SK-N-SH (cell line): ENCODE measurements at regions not wholly inside any gene's neighbourhood (a gene's known extent, or its start where the extent isn't known, plus 50 kb on each side); places are given as distances from the start of the nearest gene placed in this dataset.

Experiments used
- CTCF ChIA-PET: fragments of 300-600, 350-600 bp; formaldehyde crosslinking; extraction: SDS; loops from one replicate; lab custom pipeline; 2021; lab: Yijun Ruan, JAX
- POLR2A ChIA-PET: fragments of 350-600 bp; sonication (Branson Sonifier 250); formaldehyde crosslinking; extraction: SDS; loops from one replicate; lab custom pipeline; 2020; ENCODE audit warnings: antibody characterized with exemption, inconsistent platforms; lab: Yijun Ruan, JAX
- DNase-seq: peaks from one replicate; pipeline ENCODE4 v3.0.0; 2012
- H2AFZ ChIP-seq: fragments of 200-600 bp; sonication (generic); 2 replicates; pipeline ENCODE4 v1.8.1; 2016; ENCODE audit warnings: antibody characterized with exemption, mild to moderate bottlenecking, low read depth
- H3F3A ChIP-seq: fragments of 200-600 bp; sonication (generic); replicated peaks from 2 replicates; pipeline ENCODE3; 2016; ENCODE audit warnings: antibody characterized with exemption, mild to moderate bottlenecking; ENCODE audit not compliant: insufficient read depth
- H3K27ac ChIP-seq, 2 experiments: fragments of 200-500 bp in 1 of 2; fragments of 200-600 bp in 1 of 2; sonication (Bioruptor generic) in 1 of 2; sonication (generic), shearing (Covaris generic) in 1 of 2; 2 replicates each; pipeline versions ENCODE4 v1.5.1 to v1.6.1; 2014 to 2016; ENCODE audit warnings: low read depth in 2 of 2, inconsistent platforms in 1 of 2, low read length in 1 of 2, mild to moderate bottlenecking in 1 of 2, mixed read lengths in 1 of 2
- H3K27me3 ChIP-seq: fragments of 200-600 bp; sonication (generic), shearing (Covaris generic); 2 replicates; pipeline ENCODE4 v1.6.1; 2016; ENCODE audit warnings: mixed run types; ENCODE audit not compliant: insufficient read depth
- H3K36me3 ChIP-seq, 2 experiments: fragments of 200-500 bp in 1 of 2; fragments of 200-600 bp in 1 of 2; sonication (Bioruptor generic) in 1 of 2; sonication (generic) in 1 of 2; replicated peaks in 1 of 2; 2 replicates each; pipeline versions ENCODE3 to v1.5.1; 2014 to 2016; ENCODE audit warnings: low read length in 1 of 2, mild to moderate bottlenecking in 1 of 2; ENCODE audit not compliant: insufficient read depth in 2 of 2, control insufficient read depth in 1 of 2
- H3K4me1 ChIP-seq, 2 experiments: fragments of 200-500 bp in 1 of 2; fragments of 200-600 bp in 1 of 2; sonication (Bioruptor generic) in 1 of 2; sonication (generic), shearing (Covaris generic) in 1 of 2; 2 replicates each; pipeline versions ENCODE4 v1.5.1 to v1.6.1; 2014 to 2016; ENCODE audit warnings: low read depth in 1 of 2, low read length in 1 of 2, mixed run types in 1 of 2; ENCODE audit not compliant: insufficient read depth in 2 of 2, control insufficient read depth in 1 of 2
- H3K4me2 ChIP-seq: fragments of 200-600 bp; sonication (generic), shearing (Covaris generic); 2 replicates; pipeline ENCODE4 v1.6.1; 2017; ENCODE audit warnings: mixed run types
- H3K4me3 ChIP-seq, 2 experiments: fragments of 200-500 bp in 1 of 2; fragments of 200-600 bp in 1 of 2; sonication (Bioruptor generic) in 1 of 2; sonication (generic), shearing (Covaris generic) in 1 of 2; 2 replicates each; pipeline versions ENCODE4 v1.5.1 to v1.8.1; 2014 to 2016; ENCODE audit warnings: low read depth in 2 of 2, inconsistent platforms in 1 of 2, low read length in 1 of 2, mild to moderate bottlenecking in 1 of 2, mixed read lengths in 1 of 2, moderate library complexity in 1 of 2
- H3K79me2 ChIP-seq: fragments of 200-600 bp; sonication (generic); 2 replicates; pipeline ENCODE4 v1.8.1; 2017; ENCODE audit warnings: mild to moderate bottlenecking; ENCODE audit not compliant: insufficient read depth
- H3K9ac ChIP-seq: fragments of 200-600 bp; sonication (generic); 2 replicates; pipeline ENCODE4 v1.6.1; 2017; ENCODE audit warnings: mixed run types
- H3K9me2 ChIP-seq: fragments of 200-600 bp; sonication (generic); 2 replicates; pipeline ENCODE4 v1.6.1; 2017; ENCODE audit warnings: mixed run types
- H3K9me3 ChIP-seq: fragments of 200-600 bp; sonication (generic); 2 replicates; pipeline ENCODE4 v1.6.1; 2017; ENCODE audit warnings: mixed run types, mild to moderate bottlenecking, moderate library complexity
- H4K20me1 ChIP-seq: fragments of 200-600 bp; sonication (generic); 2 replicates; pipeline ENCODE4 v1.6.1; 2017; ENCODE audit warnings: mild to moderate bottlenecking, mixed run types; ENCODE audit not compliant: insufficient read depth
- CHD2 ChIP-seq: fragments of 150-350 bp; IDR thresholded peaks from 2 replicates; pipeline ENCODE4 v1.6.1; 2018; ENCODE audit warnings: low read length; ENCODE audit not compliant: partially characterized antibody
- ELF1 ChIP-seq: IDR thresholded peaks from 2 replicates; pipeline ENCODE4 v1.4.0; 2012
- EP300 ChIP-seq, 2 experiments: IDR thresholded peaks; 2 replicates each; pipeline versions ENCODE4 v1.4.0 to v1.6.1; 2012; ENCODE audit warnings: borderline replicate concordance in 1 of 2, low read depth in 1 of 2, low read length in 1 of 2
- FOXJ3 ChIP-seq: sonication (generic); formaldehyde crosslinking; IDR thresholded peaks from 2 replicates; pipeline ENCODE4 v1.5.1; 2020; ENCODE audit warnings: mild to moderate bottlenecking, missing genetic modification reagents
- GATA2 ChIP-seq: sonication (generic); formaldehyde crosslinking; IDR thresholded peaks from 2 replicates; pipeline ENCODE4 v1.5.0; 2020; ENCODE audit warnings: mild to moderate bottlenecking, missing genetic modification reagents
- JUND ChIP-seq: IDR thresholded peaks from 2 replicates; pipeline ENCODE4 v1.4.0; 2012
- MXI1 ChIP-seq: IDR thresholded peaks from 2 replicates; pipeline ENCODE4 v1.6.1; 2012; ENCODE audit warnings: mild to moderate bottlenecking, low read depth, low read length, improper control_type of control experiment
- NFIC ChIP-seq: IDR thresholded peaks from 2 replicates; pipeline ENCODE4 v1.4.0; 2012; ENCODE audit warnings: borderline replicate concordance
- NRF1 ChIP-seq: IDR thresholded peaks from 2 replicates; pipeline ENCODE4 v1.6.1; 2012; ENCODE audit warnings: low read depth, mild to moderate bottlenecking, low read length
- RAD21 ChIP-seq: IDR thresholded peaks from 2 replicates; pipeline ENCODE4 v1.6.1; 2012; ENCODE audit warnings: mild to moderate bottlenecking, low read length
- RCOR1 ChIP-seq: fragments of 150-350 bp; IDR thresholded peaks from 2 replicates; pipeline ENCODE4 v1.6.1; 2017; ENCODE audit warnings: antibody characterized with exemption, low read length
- RFX5 ChIP-seq: IDR thresholded peaks from 2 replicates; pipeline ENCODE4 v1.6.1; 2012; ENCODE audit warnings: mild to moderate bottlenecking, improper control_type of control experiment, low read length
- SMC3 ChIP-seq: IDR thresholded peaks from 2 replicates; pipeline ENCODE4 v1.6.1; 2012; ENCODE audit warnings: low read depth, low read length, improper control_type of control experiment
- TEAD4 ChIP-seq: IDR thresholded peaks from 2 replicates; pipeline ENCODE4 v1.4.0; 2012; ENCODE audit warnings: mild to moderate bottlenecking, borderline replicate concordance; ENCODE audit not compliant: insufficient read depth
- YY1 ChIP-seq: IDR thresholded peaks from 2 replicates; pipeline ENCODE4 v1.4.0; 2012; ENCODE audit warnings: low read depth, mild to moderate bottlenecking
- WGBS: methylation state at CpG from one replicate; pipeline ENCODE4 v1.1.6; 2017; ENCODE audit warnings: low lambda C conversion rate; 5-methylcytosine and 5-hydroxymethylcytosine counted together
- TF ChIP-seq, protein P1 (sequence below): fragments of 200-600 bp; sonication (generic); IDR thresholded peaks from 2 replicates; pipeline ENCODE4 v1.6.1; 2017; ENCODE audit warnings: antibody characterized with exemption, mild to moderate bottlenecking, moderate library complexity
- TF ChIP-seq, protein P2 (sequence below): IDR thresholded peaks from 2 replicates; pipeline ENCODE4 v1.4.0; 2012; ENCODE audit warnings: low read depth, borderline replicate concordance
- TF ChIP-seq, protein P3 (sequence below): IDR thresholded peaks from 2 replicates; pipeline ENCODE4; 2012

DNA sequence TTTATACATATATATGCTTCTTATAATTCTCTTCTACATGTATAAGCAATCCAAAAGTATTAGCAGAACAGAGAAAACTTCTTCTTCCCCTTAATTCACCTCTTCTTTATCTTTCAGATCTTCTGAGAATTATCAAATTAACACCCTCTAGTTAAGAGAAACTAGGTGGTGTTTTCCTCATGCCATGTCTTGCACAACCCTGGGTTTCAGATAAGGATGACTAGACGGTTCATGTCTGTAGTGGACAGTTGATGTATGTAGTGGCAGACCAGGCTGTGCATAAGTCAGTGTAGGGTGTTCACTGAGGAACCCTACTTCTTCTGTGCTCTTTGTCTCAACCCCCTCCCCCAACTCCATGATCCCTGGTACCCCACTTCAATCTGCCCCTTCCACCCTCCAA lies 187.3 kb downstream of the SAMD5 start:
- no peaks in the 10 kb centered on the region for H3K36me3 ChIP-seq
- no peak overlapping the region for H3K9ac ChIP-seq
- CTCF ChIA-PET, result no interaction called here
- H3K9me2 ChIP-seq, result no peaks in the 10 kb centered on the region
- no peaks in the 10 kb centered on the region for H3F3A ChIP-seq
- no peaks in the 10 kb centered on the region for H3K79me2 ChIP-seq
- no peak overlapping the region for H2AFZ ChIP-seq
- H3K27me3 ChIP-seq, result no peaks in the 10 kb centered on the region
- H3K4me2 ChIP-seq, result no peak overlapping the region
- TF ChIP-seq RCOR1, result no peak
- no peak for TF ChIP-seq TEAD4
- TF ChIP-seq FOXJ3 (CRISPR knock-in tag), result no peak
- TF ChIP-seq, all 33 proteins: peak for 0
- Histone ChIP-seq H3K4me1 (peaks cover 0 to 12% of the 10 kb centered on the region in 2 experiments; a peak in 1 of 4 replicates), H4K20me1 (no peaks in the 10 kb centered on the region), H3K27ac (no peak overlapping the region), H3K4me3 (no peak overlapping the region), H3K9me3 (no peaks in the 10 kb centered on the region)
- 0% methylated on average over 1 of the region's 1 CpG for WGBS
- POLR2A ChIA-PET, result no interaction called here
- DNase-seq, result no peak

DNA sequence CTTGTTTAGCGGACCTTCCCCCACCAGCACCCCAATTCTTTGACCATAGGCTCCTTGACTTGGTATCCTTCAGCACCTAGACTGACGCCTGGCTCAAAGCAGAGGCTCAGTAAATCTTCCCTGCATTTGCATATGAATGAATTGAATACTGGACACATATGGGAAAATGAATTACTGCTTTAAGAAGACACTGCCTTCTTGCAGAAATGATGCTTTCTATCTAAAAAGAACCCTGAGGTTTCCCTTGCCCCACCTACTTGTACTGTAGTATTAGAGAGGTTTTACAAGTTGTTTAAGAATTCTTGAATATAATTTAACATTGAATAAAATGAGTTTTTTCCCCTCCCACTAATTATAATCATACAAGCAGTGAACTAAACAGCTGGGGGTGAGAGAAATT lies 190.7 kb downstream of the SAMD5 start:
- peaks cover 0 to 12% of the 10 kb centered on the region in 2 experiments; a peak in 1 of 4 replicates for H3K4me1 ChIP-seq
- H3K27me3 ChIP-seq, result no peaks in the 10 kb centered on the region
- H3K4me2 ChIP-seq, result no peak overlapping the region
- H3F3A ChIP-seq, result no peaks in the 10 kb centered on the region
- 6% methylated on average over 2 of the region's 2 CpGs for WGBS
- ChIA-PET CTCF (no interaction called here), POLR2A (no interaction called here)
- no peak overlapping the region for H2AFZ ChIP-seq
- no peaks in the 10 kb centered on the region for H3K36me3 ChIP-seq
- DNase-seq, result no peak
- TF ChIP-seq, protein P1, sequence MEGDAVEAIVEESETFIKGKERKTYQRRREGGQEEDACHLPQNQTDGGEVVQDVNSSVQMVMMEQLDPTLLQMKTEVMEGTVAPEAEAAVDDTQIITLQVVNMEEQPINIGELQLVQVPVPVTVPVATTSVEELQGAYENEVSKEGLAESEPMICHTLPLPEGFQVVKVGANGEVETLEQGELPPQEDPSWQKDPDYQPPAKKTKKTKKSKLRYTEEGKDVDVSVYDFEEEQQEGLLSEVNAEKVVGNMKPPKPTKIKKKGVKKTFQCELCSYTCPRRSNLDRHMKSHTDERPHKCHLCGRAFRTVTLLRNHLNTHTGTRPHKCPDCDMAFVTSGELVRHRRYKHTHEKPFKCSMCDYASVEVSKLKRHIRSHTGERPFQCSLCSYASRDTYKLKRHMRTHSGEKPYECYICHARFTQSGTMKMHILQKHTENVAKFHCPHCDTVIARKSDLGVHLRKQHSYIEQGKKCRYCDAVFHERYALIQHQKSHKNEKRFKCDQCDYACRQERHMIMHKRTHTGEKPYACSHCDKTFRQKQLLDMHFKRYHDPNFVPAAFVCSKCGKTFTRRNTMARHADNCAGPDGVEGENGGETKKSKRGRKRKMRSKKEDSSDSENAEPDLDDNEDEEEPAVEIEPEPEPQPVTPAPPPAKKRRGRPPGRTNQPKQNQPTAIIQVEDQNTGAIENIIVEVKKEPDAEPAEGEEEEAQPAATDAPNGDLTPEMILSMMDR, result no peak
- TF ChIP-seq YY1 (no peak), GATA2 (CRISPR knock-in tag) (no peak), RCOR1 (no peak), NRF1 (no peak), EP300 (IDR thresholded peaks at IDR 0.05; ENCODE audit: borderline replicate concordance in 1 of 2, low read depth in 1 of 2, low read length in 1 of 2) (no peak), CHD2 (no peak), ELF1 (no peak)
- no peaks in the 10 kb centered on the region for H4K20me1 ChIP-seq
- no peak overlapping the region for H3K9ac ChIP-seq
- H3K9me3 ChIP-seq, result no peaks in the 10 kb centered on the region
- no peak overlapping the region for H3K4me3 ChIP-seq
- no peak overlapping the region for H3K27ac ChIP-seq
- no peaks in the 10 kb centered on the region for H3K79me2 ChIP-seq
- no peaks in the 10 kb centered on the region for H3K9me2 ChIP-seq

DNA sequence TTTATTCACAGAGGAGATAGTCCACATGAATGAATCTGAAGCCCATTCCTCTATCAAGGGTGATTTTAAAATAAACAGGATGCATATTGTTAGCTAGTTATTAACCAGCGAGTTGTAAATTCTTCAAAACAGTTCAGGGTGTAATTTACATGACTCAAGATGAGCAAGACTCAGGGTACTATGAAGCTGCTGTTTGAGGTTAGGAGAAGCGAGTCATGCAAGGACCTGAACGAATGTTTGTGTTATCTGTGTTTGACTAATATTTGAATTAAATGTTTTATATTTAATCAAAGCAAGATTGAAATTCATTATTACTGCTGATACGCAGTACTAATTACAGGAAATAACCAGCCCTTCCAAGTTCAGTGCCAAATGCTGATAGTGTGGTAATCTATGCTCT lies 191.1 kb downstream of the SAMD5 start:
- 5% methylated on average over 4 of the region's 4 CpGs for WGBS
- H3F3A ChIP-seq, result no peaks in the 10 kb centered on the region
- no peak overlapping the region for H3K27ac ChIP-seq
- H3K4me1 ChIP-seq, result peaks cover 0 to 12% of the 10 kb centered on the region in 2 experiments; a peak in 1 of 4 replicates
- no peak for DNase-seq
- no peaks in the 10 kb centered on the region for H3K27me3 ChIP-seq
- H4K20me1 ChIP-seq, result no peaks in the 10 kb centered on the region
- POLR2A ChIA-PET, result no interaction called here
- no peak overlapping the region for H3K4me3 ChIP-seq
- H3K9me3 ChIP-seq, result no peaks in the 10 kb centered on the region
- no peak overlapping the region for H2AFZ ChIP-seq
- no peaks in the 10 kb centered on the region for H3K36me3 ChIP-seq
- H3K4me2 ChIP-seq, result no peak overlapping the region
- H3K9ac ChIP-seq, result no peak overlapping the region
- CTCF ChIA-PET, result no interaction called here
- H3K79me2 ChIP-seq, result no peaks in the 10 kb centered on the region
- H3K9me2 ChIP-seq, result no peaks in the 10 kb centered on the region
- no peak for TF ChIP-seq EP300 (IDR thresholded peaks at IDR 0.05; ENCODE audit: borderline replicate concordance in 1 of 2, low read depth in 1 of 2, low read length in 1 of 2)
- no peak for TF ChIP-seq JUND
- no peak for TF ChIP-seq RCOR1
- TF ChIP-seq RAD21, result no peak
- no peak for TF ChIP-seq MXI1
- no peak for TF ChIP-seq GATA2 (CRISPR knock-in tag)
- TF ChIP-seq, protein P2, sequence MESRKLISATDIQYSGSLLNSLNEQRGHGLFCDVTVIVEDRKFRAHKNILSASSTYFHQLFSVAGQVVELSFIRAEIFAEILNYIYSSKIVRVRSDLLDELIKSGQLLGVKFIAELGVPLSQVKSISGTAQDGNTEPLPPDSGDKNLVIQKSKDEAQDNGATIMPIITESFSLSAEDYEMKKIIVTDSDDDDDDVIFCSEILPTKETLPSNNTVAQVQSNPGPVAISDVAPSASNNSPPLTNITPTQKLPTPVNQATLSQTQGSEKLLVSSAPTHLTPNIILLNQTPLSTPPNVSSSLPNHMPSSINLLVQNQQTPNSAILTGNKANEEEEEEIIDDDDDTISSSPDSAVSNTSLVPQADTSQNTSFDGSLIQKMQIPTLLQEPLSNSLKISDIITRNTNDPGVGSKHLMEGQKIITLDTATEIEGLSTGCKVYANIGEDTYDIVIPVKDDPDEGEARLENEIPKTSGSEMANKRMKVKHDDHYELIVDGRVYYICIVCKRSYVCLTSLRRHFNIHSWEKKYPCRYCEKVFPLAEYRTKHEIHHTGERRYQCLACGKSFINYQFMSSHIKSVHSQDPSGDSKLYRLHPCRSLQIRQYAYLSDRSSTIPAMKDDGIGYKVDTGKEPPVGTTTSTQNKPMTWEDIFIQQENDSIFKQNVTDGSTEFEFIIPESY, result no peak
- TF ChIP-seq, protein P3, sequence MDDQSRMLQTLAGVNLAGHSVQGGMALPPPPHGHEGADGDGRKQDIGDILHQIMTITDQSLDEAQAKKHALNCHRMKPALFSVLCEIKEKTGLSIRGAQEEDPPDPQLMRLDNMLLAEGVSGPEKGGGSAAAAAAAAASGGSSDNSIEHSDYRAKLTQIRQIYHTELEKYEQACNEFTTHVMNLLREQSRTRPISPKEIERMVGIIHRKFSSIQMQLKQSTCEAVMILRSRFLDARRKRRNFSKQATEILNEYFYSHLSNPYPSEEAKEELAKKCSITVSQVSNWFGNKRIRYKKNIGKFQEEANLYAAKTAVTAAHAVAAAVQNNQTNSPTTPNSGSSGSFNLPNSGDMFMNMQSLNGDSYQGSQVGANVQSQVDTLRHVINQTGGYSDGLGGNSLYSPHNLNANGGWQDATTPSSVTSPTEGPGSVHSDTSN, result no peak
- no peak for TF ChIP-seq RFX5
- no peak for TF ChIP-seq ELF1
- TF ChIP-seq TEAD4, result no peak
- no peak for TF ChIP-seq NFIC
- TF ChIP-seq SMC3, result no peak
- no peak for TF ChIP-seq CHD2
- no peak for TF ChIP-seq FOXJ3 (CRISPR knock-in tag)
- no peak for TF ChIP-seq YY1
